ENCODE measurements at regions not wholly inside any gene's neighbourhood (a gene's known extent, or its start where the extent isn't known, plus 50 kb on each side); places are given as distances from the start of the nearest gene placed in this dataset.

GRCh38 chr2:39858677-39859076 lies 79.6 kb upstream of the THUMPD2 start:
- DNase-seq = no peak
- Histone ChIP-seq H3K4me1 (no peaks in the 10 kb centered on the region), H3K9me3 (no peaks in the 10 kb centered on the region), H3K36me3 (no peaks in the 10 kb centered on the region), H3K27me3 (no peaks in the 10 kb centered on the region), H3K27ac (no peak overlapping the region), H3K4me3 (no peak overlapping the region)
- intact Hi-C loops (cut with DNase I) = no loop called here
- 68 to 89% methylated on average over 2 of the region's 2 CpGs for WGBS, 2 donors
- TF ChIP-seq POLR2AphosphoS5 (IDR thresholded peaks at IDR 0.05) (no peak), EP300 (IDR thresholded peaks at IDR 0.05) (no peak), POLR2A (IDR thresholded peaks at IDR 0.05) (no peak), CTCF (IDR thresholded peaks at IDR 0.05) (no peak)

GRCh38 chr2:39855856-39856255 lies 76.8 kb upstream of the THUMPD2 start:
- Histone ChIP-seq H3K36me3 (no peaks in the 10 kb centered on the region), H3K9me3 (no peaks in the 10 kb centered on the region), H3K4me3 (no peak overlapping the region), H3K27ac (no peak overlapping the region), H3K4me1 (peaks cover 0 to 14% (median 11%) of the 10 kb centered on the region in 4 donors), H3K27me3 (no peaks in the 10 kb centered on the region)
- no peak for TF ChIP-seq EP300 (IDR thresholded peaks at IDR 0.05)
- TF ChIP-seq CTCF (IDR thresholded peaks at IDR 0.05) = no peak
- TF ChIP-seq POLR2A (IDR thresholded peaks at IDR 0.05) = no peak
- no peak for TF ChIP-seq POLR2AphosphoS5 (IDR thresholded peaks at IDR 0.05)
- no peak for DNase-seq
- intact Hi-C loops (cut with DNase I) = no loop called here
- WGBS, 2 donors = 93% methylated on average over 3 of the region's 3 CpGs

GRCh38 chr2:39854771-39855170 lies 75.7 kb upstream of the THUMPD2 start:
- intact Hi-C loops (cut with DNase I) = no loop called here

GRCh38 chr2:39852831-39853230 lies 73.8 kb upstream of the THUMPD2 start:
- intact Hi-C loops (cut with DNase I) = no loop called here

More at GRCh38 chr2:39854771-39855170, 75.7 kb upstream of the THUMPD2 start:
- 62 to 80% methylated on average over 5 of the region's 5 CpGs for WGBS, 2 donors
- Histone ChIP-seq H3K27me3 (no peaks in the 10 kb centered on the region), H3K4me3 (no peak overlapping the region), H3K4me1 (peaks cover 0 to 18% (median 16%) of the 10 kb centered on the region in 4 donors), H3K9me3 (no peaks in the 10 kb centered on the region), H3K36me3 (no peaks in the 10 kb centered on the region), H3K27ac (no peak overlapping the region)
- TF ChIP-seq POLR2AphosphoS5 (IDR thresholded peaks at IDR 0.05) (no peak), POLR2A (IDR thresholded peaks at IDR 0.05) (no peak), EP300 (IDR thresholded peaks at IDR 0.05) (no peak), CTCF (IDR thresholded peaks at IDR 0.05) (no peak)
- DNase-seq = no peak

More at GRCh38 chr2:39852831-39853230, 73.8 kb upstream of the THUMPD2 start:
- Histone ChIP-seq H3K9me3 (no peaks in the 10 kb centered on the region), H3K27ac (no peak overlapping the region), H3K4me3 (no peak overlapping the region), H3K27me3 (no peaks in the 10 kb centered on the region), H3K36me3 (no peaks in the 10 kb centered on the region), H3K4me1 (peaks cover 0 to 18% (median 16%) of the 10 kb centered on the region in 4 donors)
- 58 to 73% methylated on average over 1 of the region's 1 CpG for whole genome bisulfite sequencing, 2 donors
- no peak for DNase-seq
- TF ChIP-seq POLR2AphosphoS5 (IDR thresholded peaks at IDR 0.05) = no peak
- no peak for TF ChIP-seq POLR2A (IDR thresholded peaks at IDR 0.05)
- TF ChIP-seq CTCF (IDR thresholded peaks at IDR 0.05) = no peak
- no peak for TF ChIP-seq EP300 (IDR thresholded peaks at IDR 0.05)

Measured in sigmoid colon (tissue), 6 donors.